ENCODE measurements at regions not wholly inside any gene's neighbourhood (a gene's known extent, or its start where the extent isn't known, plus 50 kb on each side); places are given as distances from the start of the nearest gene placed in this dataset.

- Mint-ChIP-seq H3K27me3 (no peaks in the 10 kb centered on the region), H3K36me3 (no peaks in the 10 kb centered on the region), H3K4me1 (no peaks in the 10 kb centered on the region), H3K27ac (no peak overlapping the region), H3K4me3 (no peak overlapping the region), H3K9me3 (peaks cover 3% of the 10 kb centered on the region)
- ATAC-seq: no peak
Measured at GRCh38 chr14:44370727-44371126, 136.4 kb downstream of the FSCB start.

- ATAC-seq: no peak
- no peaks in the 10 kb centered on the region for H3K4me1 Mint-ChIP-seq
- no peaks in the 10 kb centered on the region for H3K36me3 Mint-ChIP-seq
- H3K9me3 Mint-ChIP-seq: peaks cover 3% of the 10 kb centered on the region
- H3K27me3 Mint-ChIP-seq: no peaks in the 10 kb centered on the region
- H3K27ac Mint-ChIP-seq: no peak overlapping the region
- H3K4me3 Mint-ChIP-seq: no peak overlapping the region
Measured at GRCh38 chr14:44369401-44370123, 137.5 kb downstream of the FSCB start.

GRCh38 chr14:44361083-44361482 is 146.0 kb downstream of the FSCB start:
- no peaks in the 10 kb centered on the region for H3K4me1 Mint-ChIP-seq
- no peaks in the 10 kb centered on the region for H3K36me3 Mint-ChIP-seq
- H3K27me3 Mint-ChIP-seq: no peaks in the 10 kb centered on the region
- no peak overlapping the region for H3K4me3 Mint-ChIP-seq
- ATAC-seq: no peak
- H3K9me3 Mint-ChIP-seq: peaks cover 4% of the 10 kb centered on the region
- H3K27ac Mint-ChIP-seq: no peak overlapping the region

- ATAC-seq: no peak
- H3K36me3 Mint-ChIP-seq: no peaks in the 10 kb centered on the region
- H3K27ac Mint-ChIP-seq: no peak overlapping the region
- peaks cover 4% of the 10 kb centered on the region for H3K9me3 Mint-ChIP-seq
- H3K4me1 Mint-ChIP-seq: no peaks in the 10 kb centered on the region
- H3K4me3 Mint-ChIP-seq: no peak overlapping the region
- H3K27me3 Mint-ChIP-seq: no peaks in the 10 kb centered on the region
Measured at GRCh38 chr14:44353805-44354204, 153.3 kb downstream of the FSCB start.

DNA sequence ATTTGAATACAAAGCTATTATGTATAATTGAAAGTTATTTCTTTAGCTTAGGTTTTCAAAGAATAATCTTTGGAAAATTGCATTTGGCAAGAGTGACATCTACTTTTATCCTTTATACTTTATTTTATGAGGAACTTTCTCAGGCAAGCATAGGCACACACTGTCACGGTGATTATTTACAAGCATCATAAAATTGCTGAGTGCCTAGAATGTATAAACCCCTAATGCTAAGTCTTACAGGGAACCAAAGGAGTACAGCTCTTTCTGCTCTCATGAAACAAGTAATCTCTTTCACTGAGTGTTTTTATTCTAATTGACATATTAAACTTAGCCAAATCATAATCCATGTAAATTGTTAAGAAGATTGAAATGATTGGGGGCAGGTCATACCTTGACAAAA is 154.9 kb downstream of the FSCB start:
- Mint-ChIP-seq H3K36me3 (no peaks in the 10 kb centered on the region), H3K9me3 (peaks cover 7% of the 10 kb centered on the region), H3K4me3 (no peak overlapping the region), H3K4me1 (no peaks in the 10 kb centered on the region), H3K27me3 (no peaks in the 10 kb centered on the region), H3K27ac (no peak overlapping the region)
- ATAC-seq: no peak

DNA sequence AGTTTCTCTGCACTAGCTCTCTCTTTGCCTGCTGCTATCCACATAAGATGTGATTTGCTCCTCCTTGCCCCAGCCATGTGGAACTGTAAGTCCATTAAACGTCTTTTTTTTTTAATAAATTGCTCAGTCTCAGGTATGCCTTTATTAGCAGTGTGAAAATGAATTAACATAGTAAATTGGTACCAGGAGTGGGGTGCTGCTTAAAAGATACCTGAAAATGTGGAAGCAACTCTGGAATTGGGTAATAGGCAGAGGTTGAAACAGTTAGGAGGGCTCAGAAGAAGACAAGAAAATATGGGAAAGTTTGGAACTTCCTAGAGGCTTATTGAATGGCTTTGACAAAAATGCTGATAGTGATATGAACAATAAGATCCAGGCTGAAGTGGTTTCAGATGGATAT is 159.8 kb downstream of the FSCB start:
- no peak overlapping the region for H3K4me3 Mint-ChIP-seq
- H3K9me3 Mint-ChIP-seq: peaks cover 7% of the 10 kb centered on the region
- no peaks in the 10 kb centered on the region for H3K27me3 Mint-ChIP-seq
- no peak overlapping the region for H3K27ac Mint-ChIP-seq
- no peaks in the 10 kb centered on the region for H3K4me1 Mint-ChIP-seq
- ATAC-seq: no peak
- H3K36me3 Mint-ChIP-seq: no peaks in the 10 kb centered on the region

DNA sequence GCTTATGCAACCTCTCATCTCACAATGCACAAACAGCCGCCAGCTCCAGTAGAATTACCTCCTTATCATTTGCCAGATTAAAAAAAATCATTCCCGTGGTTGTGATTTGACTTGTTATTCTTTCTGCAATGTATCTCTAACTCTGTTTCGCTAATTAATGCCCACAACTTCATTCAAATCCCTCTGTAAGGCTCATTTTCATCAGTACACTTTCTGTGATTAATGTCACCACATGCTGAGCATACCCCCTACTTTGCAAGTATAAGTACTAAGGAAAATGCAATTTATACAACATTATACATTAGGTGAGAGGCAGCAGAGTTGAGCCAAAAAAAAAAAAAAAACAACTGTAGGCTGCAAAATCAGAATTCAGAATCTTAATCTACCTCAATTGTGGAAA is 166.0 kb downstream of the FSCB start:
- no peak overlapping the region for H3K4me3 Mint-ChIP-seq
- H3K9me3 Mint-ChIP-seq: peaks cover 3% of the 10 kb centered on the region
- H3K27ac Mint-ChIP-seq: no peak overlapping the region
- H3K27me3 Mint-ChIP-seq: no peaks in the 10 kb centered on the region
- no peaks in the 10 kb centered on the region for H3K36me3 Mint-ChIP-seq
- ATAC-seq: no peak
- no peaks in the 10 kb centered on the region for H3K4me1 Mint-ChIP-seq

DNA sequence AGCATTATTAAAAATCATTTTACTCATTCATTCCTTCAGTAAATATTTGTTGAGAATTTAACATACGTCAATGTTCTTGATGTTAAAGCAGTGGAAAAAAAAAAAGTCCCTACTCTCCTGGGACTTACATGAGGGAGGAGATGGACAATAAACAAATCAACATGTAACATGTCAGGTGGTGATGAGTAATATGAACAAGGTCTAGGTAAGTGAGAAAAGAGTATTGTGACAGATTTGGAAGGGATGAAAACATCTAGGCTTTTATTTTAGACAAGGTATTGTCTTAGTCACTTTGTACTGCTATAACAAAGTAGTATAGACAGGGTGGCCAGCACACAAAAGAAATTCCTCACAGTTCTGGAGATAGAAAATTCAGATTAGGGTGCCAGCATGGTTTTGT is 167.2 kb downstream of the FSCB start:
- no peak overlapping the region for H3K27ac Mint-ChIP-seq
- peaks cover 3% of the 10 kb centered on the region for H3K9me3 Mint-ChIP-seq
- H3K36me3 Mint-ChIP-seq: no peaks in the 10 kb centered on the region
- no peak overlapping the region for H3K4me3 Mint-ChIP-seq
- H3K27me3 Mint-ChIP-seq: no peaks in the 10 kb centered on the region
- no peaks in the 10 kb centered on the region for H3K4me1 Mint-ChIP-seq
- no peak for ATAC-seq

DNA sequence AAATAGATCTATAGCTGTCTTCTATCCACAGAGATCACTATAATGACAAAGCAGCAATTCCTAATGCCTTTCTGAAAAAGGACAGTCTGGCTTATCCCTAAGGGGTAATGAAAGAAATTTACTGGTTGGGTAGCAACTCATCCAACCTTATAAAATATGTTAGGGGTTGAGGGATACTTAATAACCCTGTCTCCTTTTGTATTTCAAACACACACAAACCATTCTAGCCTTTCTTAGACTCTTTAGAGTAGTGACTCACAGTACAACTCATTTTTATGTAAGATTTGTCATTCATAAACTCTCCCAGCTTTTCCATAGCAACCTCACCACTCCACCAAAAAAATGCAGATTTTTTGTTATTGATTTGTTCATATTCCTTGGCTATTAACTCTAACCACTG is 167.9 kb downstream of the FSCB start:
- ATAC-seq: no peak
- H3K4me1 Mint-ChIP-seq: no peaks in the 10 kb centered on the region
- no peaks in the 10 kb centered on the region for H3K27me3 Mint-ChIP-seq
- H3K36me3 Mint-ChIP-seq: no peaks in the 10 kb centered on the region
- H3K27ac Mint-ChIP-seq: no peak overlapping the region
- no peak overlapping the region for H3K4me3 Mint-ChIP-seq
- peaks cover 3% of the 10 kb centered on the region for H3K9me3 Mint-ChIP-seq

GRCh38 chr14:44317441-44317746 is 189.7 kb downstream of the FSCB start:
- Mint-ChIP-seq H3K27me3 (no peaks in the 10 kb centered on the region), H3K27ac (no peak overlapping the region), H3K4me1 (no peaks in the 10 kb centered on the region), H3K4me3 (no peak overlapping the region), H3K9me3 (no peaks in the 10 kb centered on the region), H3K36me3 (no peaks in the 10 kb centered on the region)
- ATAC-seq: no peak

GRCh38 chr14:44316647-44317440 is 190.2 kb downstream of the FSCB start:
- Mint-ChIP-seq H3K4me1 (no peaks in the 10 kb centered on the region), H3K4me3 (no peak overlapping the region), H3K36me3 (no peaks in the 10 kb centered on the region), H3K27me3 (no peaks in the 10 kb centered on the region), H3K27ac (no peak overlapping the region), H3K9me3 (no peaks in the 10 kb centered on the region)
- no peak for ATAC-seq

DNA sequence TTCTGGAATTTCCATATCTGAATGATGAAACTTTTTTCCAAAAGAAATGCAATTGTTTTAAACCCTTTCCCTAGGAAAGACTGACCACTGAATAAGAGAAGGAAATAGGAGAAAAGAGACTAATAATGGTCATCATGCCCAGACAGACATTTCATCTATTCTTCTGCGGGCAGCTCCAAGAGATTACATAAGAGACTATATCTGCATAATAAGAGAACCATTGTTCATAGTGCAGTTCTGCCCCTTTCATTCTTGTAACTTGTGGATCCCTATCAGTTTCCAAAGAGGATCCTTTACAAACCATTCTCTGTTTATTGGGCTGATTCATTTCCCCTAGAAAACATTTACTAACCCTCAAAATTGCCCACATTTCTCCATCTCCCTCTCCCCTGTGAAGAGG is 197.8 kb downstream of the FSCB start:
- Mint-ChIP-seq H3K27ac (no peak overlapping the region), H3K36me3 (no peaks in the 10 kb centered on the region), H3K4me1 (no peaks in the 10 kb centered on the region), H3K4me3 (no peak overlapping the region), H3K9me3 (peaks cover 2% of the 10 kb centered on the region), H3K27me3 (no peaks in the 10 kb centered on the region)
- ATAC-seq: no peak

- peaks cover 5% of the 10 kb centered on the region for H3K9me3 Mint-ChIP-seq
- ATAC-seq: no peak
Measured at GRCh38 chr14:44300916-44301315, 206.2 kb downstream of the FSCB start.

DNA sequence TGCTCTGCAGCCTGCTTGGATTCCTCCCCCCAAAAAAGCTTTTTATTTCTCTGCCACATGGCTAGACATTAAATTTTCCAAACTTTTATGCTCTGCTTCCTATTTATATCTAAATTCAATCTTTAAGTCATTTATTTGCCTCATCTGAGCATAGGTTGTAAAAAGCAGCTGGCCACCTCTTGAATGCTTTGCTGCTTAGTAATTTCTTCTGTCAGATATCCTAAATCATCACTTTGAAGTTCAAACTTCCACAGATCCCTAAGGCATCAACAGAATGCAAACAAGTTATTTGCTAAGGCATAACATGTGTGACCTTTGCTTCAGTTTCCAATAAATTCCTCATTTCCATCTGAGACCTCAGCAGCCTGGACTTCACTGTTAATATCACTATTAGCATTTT is 209.6 kb downstream of the FSCB start:
- no peaks in the 10 kb centered on the region for H3K36me3 Mint-ChIP-seq

More at GRCh38 chr14:44300916-44301315, 206.2 kb downstream of the FSCB start:
- no peaks in the 10 kb centered on the region for H3K36me3 Mint-ChIP-seq
- no peak overlapping the region for H3K27ac Mint-ChIP-seq
- H3K27me3 Mint-ChIP-seq: no peaks in the 10 kb centered on the region
- no peak overlapping the region for H3K4me3 Mint-ChIP-seq
- no peaks in the 10 kb centered on the region for H3K4me1 Mint-ChIP-seq

DNA sequence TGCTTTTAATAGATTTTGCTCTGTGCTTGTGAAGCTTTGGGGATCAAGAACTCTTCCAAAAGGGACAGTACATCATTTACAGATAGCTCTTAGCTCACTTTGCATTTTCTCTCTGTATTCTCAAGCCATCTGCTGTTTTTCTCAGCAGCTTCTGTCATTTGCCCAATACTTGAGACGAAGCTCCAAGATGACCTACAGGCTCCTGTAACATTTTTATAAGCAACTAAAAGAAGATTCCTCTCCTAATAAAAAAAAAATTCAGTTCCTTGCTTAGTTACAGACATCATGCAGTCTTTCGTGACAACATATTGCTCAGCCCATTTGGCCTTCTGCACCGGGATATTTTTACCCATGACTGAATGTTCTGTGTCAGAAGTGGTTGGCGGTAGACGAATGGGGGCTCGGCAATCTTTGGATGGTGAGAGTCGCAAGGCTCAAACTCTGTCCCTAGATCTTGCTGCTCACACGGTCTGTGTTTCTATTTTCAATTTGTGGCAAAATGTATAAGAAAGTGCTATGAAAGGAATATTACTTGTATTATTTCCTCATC is 215.6 kb downstream of the FSCB start:
- Mint-ChIP-seq H3K9me3 (peaks cover 7% of the 10 kb centered on the region), H3K27ac (no peak overlapping the region), H3K27me3 (no peaks in the 10 kb centered on the region), H3K36me3 (no peaks in the 10 kb centered on the region), H3K4me1 (no peaks in the 10 kb centered on the region), H3K4me3 (no peak overlapping the region)
- ATAC-seq: no peak

More for the DNA sequence above, 209.6 kb downstream of the FSCB start:
- ATAC-seq: no peak
- no peak overlapping the region for H3K27ac Mint-ChIP-seq
- no peaks in the 10 kb centered on the region for H3K27me3 Mint-ChIP-seq
- peaks cover 12% of the 10 kb centered on the region for H3K9me3 Mint-ChIP-seq
- H3K4me1 Mint-ChIP-seq: no peaks in the 10 kb centered on the region
- H3K4me3 Mint-ChIP-seq: no peak overlapping the region

GRCh38 chr14:44287858-44288257 is 219.2 kb downstream of the FSCB start:
- no peak overlapping the region for H3K27ac Mint-ChIP-seq
- ATAC-seq: no peak
- H3K4me1 Mint-ChIP-seq: no peaks in the 10 kb centered on the region
- H3K36me3 Mint-ChIP-seq: no peaks in the 10 kb centered on the region
- H3K4me3 Mint-ChIP-seq: no peak overlapping the region
- H3K9me3 Mint-ChIP-seq: no peaks in the 10 kb centered on the region
- H3K27me3 Mint-ChIP-seq: no peaks in the 10 kb centered on the region
